ENCODE measurements at regions not wholly inside any gene's neighbourhood (a gene's known extent, or its start where the extent isn't known, plus 50 kb on each side); places are given as distances from the start of the nearest gene placed in this dataset.

- TF ChIP-seq CTCF (IDR thresholded peaks at IDR 0.05) (no peak), POLR2AphosphoS5 (IDR thresholded peaks at IDR 0.05) (no peak), POLR2A (IDR thresholded peaks at IDR 0.05) (no peak), EP300 (IDR thresholded peaks at IDR 0.05) (no peak)
Measured at GRCh38 chr5:124128867-124129266, 616.9 kb downstream of the CSNK1G3 start.
